Pancreas (tissue), 10 donors: ENCODE measurements at regions not wholly inside any gene's neighbourhood (a gene's known extent, or its start where the extent isn't known, plus 50 kb on each side); places are given as distances from the start of the nearest gene placed in this dataset.
A peak's percentile ranks its signal among the peaks of the same experiment; 100 is the strongest.
"Not testable (repeated sequence)": the region's sequence is repeated elsewhere in the genome, so short reads cannot be mapped to it uniquely, and the experiment has no call there.

ENCODE experiments used
- ATAC-seq, 4 donors: fragments of 200-7000 bp; cut with Tn5 transposase; one replicate each; pipeline versions ENCODE4 v1.8.0 to v1.9.1; 2020; ENCODE audit warnings: mild to moderate bottlenecking in 4 of 4, moderate library complexity in 4 of 4
- DNase-seq, 6 donors: peaks; one replicate each; pipeline ENCODE4 v3.0.0-alpha.2; 2020
- FAIRE-seq: peaks from 2 replicates; lab custom pipeline; 2012; peaks lifted over from hg19 to GRCh38; lab: Jason Lieb, UNC
- H3K27ac ChIP-seq, 4 donors: fragments of 200-600 bp; sonication (generic); 1 replicate in 3 of 4; 2 replicates in 1 of 4; pipeline versions ENCODE4 v1.5.0 to v1.8.0; 2020
- H3K27me3 ChIP-seq, 4 donors: fragments of 200-600 bp; one replicate each; pipeline ENCODE4 v1.8.0; 2021
- H3K36me3 ChIP-seq, 3 donors: fragments of 200-600 bp; sonication (generic) in 1 of 3; one replicate each; pipeline versions ENCODE4 v1.5.0 to v1.8.0; 2020 to 2021
- H3K4me1 ChIP-seq, 3 donors: fragments of 200-600 bp; one replicate each; pipeline ENCODE4 v1.8.0; 2021
- H3K4me3 ChIP-seq, 4 donors: fragments of 200-600 bp; sonication (generic) in 2 of 4; one replicate each; pipeline versions ENCODE4 v1.5.0 to v1.8.0; 2020 to 2021
- H3K9me3 ChIP-seq, 4 donors: fragments of 200-600 bp; one replicate each; pipeline ENCODE4 v1.8.0; 2021
- WGBS, 2 donors: extraction: QIAGEN DNeasy Blood & Tissue Kit; methylation state at CpG; one replicate each; pipeline ENCODE4 v1.1.7; 2013; 5-methylcytosine and 5-hydroxymethylcytosine counted together
- intact Hi-C, 3 donors: fragments of 100-400 bp; cut with DNase I; formaldehyde crosslinking; loops; one replicate each; pipeline versions ENCODE4 v1.11.1 to v1.14.2; 2022
- donor health status: healthy with polysubstance abuse.
- donor health status: DM: no; HTN: no; CAD: no; lungs with moderate emphysema.
- donor health status: DM: no; HTN: no; CAD: no.
- donor health status: control.
- donor health status: control.
- donor health status: Bipolar disorder and iron deficiency.
- donor health status: DM: yes; HTN: yes; CAD: no.
- donor health status: DM: no; HTN: no; CAD: no.
- donor health status: DM: no; HTN: no; CAD: no.
- donor health status: DM: yes; HTN: yes; CAD: no.

- intact Hi-C loops, H3K9me3 ChIP-seq, H3K4me1 ChIP-seq, DNase-seq, H3K27me3 ChIP-seq, H3K4me3 ChIP-seq, H3K36me3 ChIP-seq, ATAC-seq, H3K27ac ChIP-seq, FAIRE-seq: not testable (repeated sequence)
- WGBS, 2 donors, result 42 to 70% methylated on average over 2 of the region's 3 CpGs
Measured at GRCh38 chr2:91603996-91604395, 2912.5 kb downstream of the RPIA start.

DNA sequence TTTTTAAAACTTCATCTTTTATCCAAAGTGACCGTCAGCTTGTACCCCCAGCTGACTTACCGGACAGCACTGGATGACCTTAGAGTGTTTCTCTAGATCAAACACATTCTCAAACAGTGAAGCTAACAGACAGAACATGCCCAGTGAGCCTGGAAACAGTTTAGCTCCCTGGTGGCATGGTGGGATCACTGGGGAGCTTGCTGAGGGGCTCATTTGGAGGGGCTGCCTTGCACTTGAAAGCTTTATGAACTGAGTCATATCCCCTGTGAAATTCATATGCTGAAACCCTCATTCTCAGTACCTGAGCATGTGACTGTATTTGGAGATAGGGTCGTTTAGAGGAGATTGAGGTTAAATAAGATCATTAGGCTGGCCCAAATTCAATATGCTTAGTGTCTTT, 2913.2 kb downstream of the RPIA start:
- FAIRE-seq, intact Hi-C loops, DNase-seq, H3K4me3 ChIP-seq, ATAC-seq, H3K9me3 ChIP-seq, H3K36me3 ChIP-seq, H3K27me3 ChIP-seq, H3K4me1 ChIP-seq, H3K27ac ChIP-seq: not testable (repeated sequence)
- 44 to 57% methylated on average over 3 of the region's 3 CpGs for WGBS, 2 donors

- FAIRE-seq, H3K36me3 ChIP-seq, ATAC-seq, H3K4me1 ChIP-seq, H3K4me3 ChIP-seq, DNase-seq, H3K27ac ChIP-seq, H3K9me3 ChIP-seq, intact Hi-C loops, H3K27me3 ChIP-seq: not testable (repeated sequence)
- WGBS, 2 donors, result 89 to 91% methylated on average over 6 of the region's 7 CpGs
Measured at GRCh38 chr2:91623739-91624138, 2932.3 kb downstream of the RPIA start.

DNA sequence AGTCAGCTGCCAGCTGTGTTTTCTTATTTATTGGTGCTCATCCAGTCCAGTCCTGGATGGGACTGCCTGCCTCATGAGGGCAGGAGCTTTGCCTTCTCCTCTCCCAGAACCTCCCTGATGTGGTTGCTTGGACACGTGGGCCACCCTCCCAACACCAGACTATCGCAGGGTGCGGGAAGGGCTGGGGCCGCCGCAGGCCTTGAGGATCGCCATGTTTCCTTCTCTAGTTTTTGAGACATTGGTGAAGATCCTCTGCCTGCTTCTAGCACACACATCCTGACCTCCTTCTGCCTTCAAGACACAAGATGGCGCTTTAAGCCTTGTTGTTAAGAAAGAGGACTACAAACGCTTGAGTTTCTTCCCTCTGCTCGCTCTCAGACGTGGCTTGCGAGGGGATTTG, 2937.0 kb downstream of the RPIA start:
- not testable (repeated sequence) for FAIRE-seq
- DNase-seq, result peak in 1 of 6 donors; percentile 9

GRCh38 chr2:91657193-91657592, 2965.7 kb downstream of the RPIA start:
- intact Hi-C loops, H3K9me3 ChIP-seq: not testable (repeated sequence)
- WGBS, 2 donors, result 71 to 75% methylated on average over 4 of the region's 17 CpGs

More for the DNA sequence above, 2937.0 kb downstream of the RPIA start:
- H3K27me3 ChIP-seq, H3K27ac ChIP-seq, ATAC-seq, H3K9me3 ChIP-seq, H3K4me3 ChIP-seq, H3K36me3 ChIP-seq, H3K4me1 ChIP-seq, intact Hi-C loops: not testable (repeated sequence)
- 35 to 68% methylated on average over 2 to 3 of the region's 11 CpGs for WGBS, 2 donors

GRCh38 chr2:91658336-91658735, 2966.9 kb downstream of the RPIA start:
- WGBS, 2 donors, result 64 to 81% methylated on average over 8 to 11 of the region's 12 CpGs
- H3K27me3 ChIP-seq, ATAC-seq, FAIRE-seq, intact Hi-C loops, H3K27ac ChIP-seq, H3K4me1 ChIP-seq, H3K4me3 ChIP-seq, H3K9me3 ChIP-seq, H3K36me3 ChIP-seq: not testable (repeated sequence)
- peak in 1 of 6 donors; percentile 25 for DNase-seq

More at GRCh38 chr2:91657193-91657592, 2965.7 kb downstream of the RPIA start:
- peak in 1 of 6 donors; percentile 39 for DNase-seq
- not testable (repeated sequence) for H3K27ac ChIP-seq, H3K27me3 ChIP-seq, ATAC-seq, H3K36me3 ChIP-seq, FAIRE-seq, H3K4me1 ChIP-seq, H3K4me3 ChIP-seq

DNA sequence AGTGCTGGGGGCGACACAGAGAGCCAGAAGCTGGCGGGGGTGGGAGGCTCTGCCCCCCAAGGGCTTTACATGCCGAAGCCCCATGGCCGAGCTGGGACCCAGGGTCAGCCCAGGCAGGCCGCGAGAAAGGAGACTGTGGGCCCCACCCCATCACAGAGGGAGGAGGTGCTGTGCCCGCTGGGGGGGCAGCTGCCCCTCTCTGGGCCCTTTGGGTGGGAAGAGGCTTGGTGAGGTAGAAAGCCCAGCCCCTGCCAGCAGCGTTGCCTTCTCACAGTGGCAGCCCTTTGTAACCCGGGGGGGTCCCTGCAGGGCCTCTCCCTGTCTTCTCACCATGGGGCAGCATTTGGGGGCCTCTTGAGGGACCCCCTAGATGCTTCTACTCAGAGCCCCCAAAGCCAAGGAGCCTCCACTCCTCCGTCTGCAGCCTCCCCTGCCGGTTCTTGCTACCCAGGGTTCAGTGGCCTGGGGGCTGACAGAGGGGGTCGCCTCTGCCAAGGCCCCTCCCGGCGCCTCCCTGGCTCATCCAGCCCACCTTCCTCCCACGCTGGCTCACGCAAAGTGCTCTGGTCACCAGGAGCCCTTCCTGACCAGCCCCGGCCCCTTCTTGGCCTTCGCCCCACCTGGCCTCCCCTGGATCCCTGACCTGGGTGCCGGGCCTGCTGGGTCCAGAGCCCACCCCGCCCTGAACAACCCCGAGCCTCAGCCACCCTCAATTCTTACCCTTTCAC, 2967.9 kb downstream of the RPIA start:
- H3K27ac ChIP-seq, H3K4me1 ChIP-seq, H3K27me3 ChIP-seq, FAIRE-seq, intact Hi-C loops, H3K9me3 ChIP-seq, H3K36me3 ChIP-seq: not testable (repeated sequence)
- peak in 1 of 4 donors; percentile 35 for ATAC-seq
- DNase-seq, result peak in 1 of 6 donors; percentile 44
- 18 to 33% methylated on average over 6 to 12 of the region's 21 CpGs for WGBS, 2 donors
- peak overlapping the region; percentile 18 to 35 (median 25) for H3K4me3 ChIP-seq

DNA sequence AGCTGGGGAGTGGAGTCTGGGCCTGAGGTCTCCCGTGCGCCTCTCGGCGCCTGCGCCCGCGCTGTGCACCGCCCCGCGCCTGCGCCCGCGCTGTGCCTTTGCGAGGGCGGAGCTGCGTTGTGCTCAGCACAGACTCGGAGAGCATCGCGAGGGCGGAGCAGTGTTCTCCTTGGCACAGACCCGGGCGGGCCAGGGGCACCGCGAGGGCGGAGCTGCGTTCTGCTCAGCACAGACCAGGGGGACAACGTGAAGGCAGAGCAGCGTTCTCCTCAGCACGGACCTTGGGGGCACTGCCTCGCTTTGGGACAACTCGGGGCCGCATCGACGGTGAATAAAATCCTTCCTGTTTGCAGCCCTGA, 2968.4 kb downstream of the RPIA start:
- 2 to 5% methylated on average over 19 to 25 of the region's 34 CpGs for WGBS, 2 donors

DNA sequence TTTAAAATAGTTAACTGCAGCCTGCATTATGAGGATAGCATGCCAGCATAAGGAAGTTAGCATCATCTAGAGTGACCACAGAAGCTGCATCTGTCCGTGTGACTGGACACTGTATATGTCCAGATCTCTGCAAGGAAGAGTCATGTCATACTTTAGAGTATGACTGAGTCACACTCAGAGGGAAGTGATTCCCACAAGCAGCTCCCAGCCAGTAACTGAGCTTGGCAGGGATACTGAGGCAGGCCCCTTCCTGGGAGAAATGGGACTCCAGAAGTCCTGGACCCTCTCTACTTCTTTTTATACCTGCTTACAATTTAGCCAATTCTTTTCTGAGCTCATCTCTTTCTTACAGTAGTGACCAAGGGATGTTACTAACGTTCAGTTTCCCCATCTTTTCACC, 2975.9 kb downstream of the RPIA start:
- H3K27me3 ChIP-seq, H3K36me3 ChIP-seq, ATAC-seq, DNase-seq, H3K27ac ChIP-seq, H3K4me1 ChIP-seq, intact Hi-C loops, FAIRE-seq, H3K4me3 ChIP-seq, H3K9me3 ChIP-seq: not testable (repeated sequence)
- WGBS, 2 donors, result 39 to 64% methylated on average over 1 of the region's 2 CpGs

More for the DNA sequence above, 2968.4 kb downstream of the RPIA start:
- H3K4me3 ChIP-seq, result peak overlapping the region in 2 of 4 donors; percentile 22 to 35
- H3K4me1 ChIP-seq, H3K9me3 ChIP-seq, H3K36me3 ChIP-seq, H3K27ac ChIP-seq, H3K27me3 ChIP-seq, intact Hi-C loops, FAIRE-seq: not testable (repeated sequence)
- peak; percentile 98 to 100 (median 100) for ATAC-seq
- DNase-seq, result peak in 5 of 6 donors; percentile 15 to 59 (median 31)

DNA sequence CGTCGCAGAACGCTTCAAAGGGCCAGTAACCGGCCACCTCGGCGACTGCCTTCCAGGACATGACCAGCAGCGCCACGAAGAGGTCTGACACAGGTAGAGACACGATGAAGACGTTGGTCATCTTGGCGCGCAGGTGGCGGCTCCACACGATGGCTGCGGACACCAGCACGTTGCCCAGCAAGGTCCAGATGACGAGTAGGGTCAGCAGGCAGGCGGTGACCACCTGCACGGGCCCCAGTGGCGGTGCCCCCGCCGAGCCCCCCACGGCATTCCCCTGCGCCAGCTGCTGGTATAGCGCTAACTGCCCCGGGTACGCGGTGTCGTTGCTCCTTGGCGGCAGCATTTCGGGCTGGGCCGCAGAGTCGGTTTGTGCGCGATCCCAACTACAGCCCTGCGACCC, 2994.1 kb downstream of the RPIA start:
- intact Hi-C loops, result not testable (repeated sequence)

DNA sequence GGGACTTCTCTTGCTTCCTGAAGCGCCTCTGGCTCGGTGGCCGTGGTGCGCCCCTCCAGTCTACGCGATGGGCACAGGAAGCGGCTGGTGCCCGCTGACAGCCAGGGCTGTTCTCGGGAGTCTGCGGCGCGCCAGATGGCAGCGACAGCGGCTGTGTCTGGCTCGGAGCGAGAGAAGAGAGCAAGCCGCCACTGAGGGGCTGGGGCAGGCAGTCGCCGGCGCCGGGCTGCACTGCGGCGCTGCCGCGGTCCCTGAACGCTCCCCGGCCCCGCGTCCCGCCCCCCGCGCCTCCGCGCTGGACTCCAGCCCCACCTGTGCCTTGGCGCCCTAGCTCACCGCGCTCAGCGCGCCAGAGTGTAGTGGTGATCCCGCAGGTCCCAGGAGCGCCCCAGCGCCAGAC, 2994.6 kb downstream of the RPIA start:
- peak in 1 of 6 donors; percentile 22 for DNase-seq
- H3K27me3 ChIP-seq, H3K9me3 ChIP-seq, H3K4me1 ChIP-seq, H3K27ac ChIP-seq, H3K36me3 ChIP-seq, FAIRE-seq, intact Hi-C loops, ATAC-seq, H3K4me3 ChIP-seq: not testable (repeated sequence)
- 0 to 3% methylated on average over 13 to 34 of the region's 42 CpGs for WGBS, 2 donors

More for the DNA sequence above, 2994.1 kb downstream of the RPIA start:
- 21 to 29% methylated on average over 13 to 30 of the region's 36 CpGs for WGBS, 2 donors
- ATAC-seq, H3K4me1 ChIP-seq, H3K36me3 ChIP-seq, H3K4me3 ChIP-seq, H3K9me3 ChIP-seq, H3K27me3 ChIP-seq, H3K27ac ChIP-seq, FAIRE-seq: not testable (repeated sequence)
- peak in 2 of 6 donors; percentile 2 to 24 for DNase-seq
